Naive thymus-derived CD4-positive, alpha-beta T cell (primary cell): ENCODE measurements at regions not wholly inside any gene's neighbourhood (a gene's known extent, or its start where the extent isn't known, plus 50 kb on each side); places are given as distances from the start of the nearest gene placed in this dataset.

Experiments used
- ATAC-seq: fragments of 150-1000 bp; cut with Tn5 transposase; 2 replicates; pipeline ENCODE4 v1.10.0; 2021; ENCODE audit warnings: mild to moderate bottlenecking, moderate library complexity
- CTCF ChIA-PET: fragments of 350-600 bp; sonication (Branson Sonifier 250); formaldehyde crosslinking; loops from one replicate; lab custom pipeline; 2021; ENCODE audit warnings: antibody characterized with exemption; lab: Charles Lee
- POLR2A ChIA-PET: fragments of 350-600 bp; sonication (Branson Sonifier 250); formaldehyde crosslinking; loops from one replicate; lab custom pipeline; 2021; ENCODE audit warnings: antibody characterized with exemption, inconsistent platforms; lab: Charles Lee
- DNase-seq, 9 donors: peaks; one replicate each; pipeline versions ENCODE4 v3.0.0 to v3.0.0-alpha.2; 2020 to 2022; ENCODE audit warnings: mixed read lengths in 1 of 9
- H3K27ac ChIP-seq: one replicate; pipeline ENCODE4 v1.7.0; 2013; ENCODE audit warnings: mild to moderate bottlenecking, low read depth, low read length, moderate library complexity
- H3K27me3 ChIP-seq, 2 donors: one replicate each; pipeline ENCODE4 v1.7.0; 2013; ENCODE audit warnings: low read length in 2 of 2, mild to moderate bottlenecking in 2 of 2, moderate library complexity in 2 of 2; ENCODE audit not compliant: control insufficient read depth in 2 of 2, insufficient read depth in 2 of 2
- H3K36me3 ChIP-seq, 3 experiments: 1 replicate in 2 of 3; 2 replicates in 1 of 3; pipeline ENCODE4 v1.7.0; 2013; ENCODE audit warnings: low read length in 3 of 3, mild to moderate bottlenecking in 3 of 3, moderate library complexity in 1 of 3; ENCODE audit not compliant: insufficient read depth in 3 of 3, control insufficient read depth in 2 of 3
- H3K4me1 ChIP-seq, 2 donors: one replicate each; pipeline ENCODE4 v1.7.0; 2013; ENCODE audit warnings: low read length in 2 of 2, mild to moderate bottlenecking in 2 of 2, moderate library complexity in 1 of 2; ENCODE audit not compliant: control insufficient read depth in 2 of 2, insufficient read depth in 2 of 2
- H3K4me3 ChIP-seq: 2 replicates; pipeline ENCODE4 v1.7.0; 2013; ENCODE audit warnings: mild to moderate bottlenecking, low read length
- H3K9me3 ChIP-seq, 3 experiments: 1 replicate in 2 of 3; 2 replicates in 1 of 3; pipeline ENCODE4 v1.7.0; 2013; ENCODE audit warnings: low read length in 3 of 3; ENCODE audit not compliant: control insufficient read depth in 2 of 3
- H3K27ac Mint-ChIP-seq, 9 donors: one replicate each; pipeline ENCODE4 v1.8.0; 2020 to 2022; ENCODE audit warnings: mixed read lengths in 9 of 9, mild to moderate bottlenecking in 8 of 9, moderate library complexity in 5 of 9, inconsistent platforms in 2 of 9
- H3K27me3 Mint-ChIP-seq, 5 donors: one replicate each; pipeline ENCODE4 v1.8.0; 2021 to 2022; ENCODE audit warnings: mixed read lengths in 5 of 5, mild to moderate bottlenecking in 1 of 5
- H3K36me3 Mint-ChIP-seq, 5 donors: one replicate each; pipeline ENCODE4 v1.8.0; 2020 to 2022; ENCODE audit warnings: mixed read lengths in 5 of 5, mild to moderate bottlenecking in 3 of 5, inconsistent platforms in 1 of 5
- H3K4me1 Mint-ChIP-seq, 7 donors: one replicate each; pipeline ENCODE4 v1.8.0; 2020 to 2022; ENCODE audit warnings: mixed read lengths in 7 of 7, mild to moderate bottlenecking in 3 of 7, inconsistent platforms in 1 of 7
- H3K4me3 Mint-ChIP-seq, 10 donors: one replicate each; pipeline ENCODE4 v1.8.0; 2020 to 2022; ENCODE audit warnings: mild to moderate bottlenecking in 10 of 10, mixed read lengths in 10 of 10, moderate library complexity in 6 of 10, inconsistent platforms in 2 of 10
- H3K9me3 Mint-ChIP-seq, 11 donors: one replicate each; pipeline ENCODE4 v1.8.0; 2020 to 2022; ENCODE audit warnings: mixed read lengths in 11 of 11, mild to moderate bottlenecking in 4 of 11, inconsistent platforms in 1 of 11, moderate library complexity in 1 of 11
- intact Hi-C, 2 donors: fragments of 100-400 bp; cut with micrococcal nuclease; formaldehyde crosslinking; loops; one replicate each; pipeline ENCODE4 v1.15.1; 2023

DNA sequence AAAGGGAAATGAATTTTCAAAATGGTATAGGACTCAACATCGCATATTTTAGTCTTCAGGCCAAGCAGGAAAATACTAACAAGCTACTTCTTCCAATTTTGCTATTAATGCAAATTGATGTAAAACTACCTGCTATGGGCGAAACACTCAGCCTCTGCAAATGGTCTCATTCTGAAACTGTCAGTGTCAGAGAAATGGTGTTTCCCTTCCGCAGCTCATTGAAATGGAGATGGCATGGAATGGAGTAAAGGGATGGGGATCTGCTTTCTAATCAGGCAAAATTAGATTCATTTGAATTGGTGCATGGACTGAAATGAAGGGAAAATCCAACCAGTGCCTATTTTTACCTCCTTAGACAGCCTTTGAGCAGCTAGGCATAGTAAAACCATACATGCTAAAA is 80.4 kb upstream of the EEA1 start:
- ChIA-PET CTCF (no interaction called here), POLR2A (interaction anchor here (1.1 kb wide), 1 partner anchor 281 kb away, joined by 3 read pairs; no protein-coding TSS in a partner anchor)
- H3K27ac ChIP-seq, result no peak overlapping the region

DNA sequence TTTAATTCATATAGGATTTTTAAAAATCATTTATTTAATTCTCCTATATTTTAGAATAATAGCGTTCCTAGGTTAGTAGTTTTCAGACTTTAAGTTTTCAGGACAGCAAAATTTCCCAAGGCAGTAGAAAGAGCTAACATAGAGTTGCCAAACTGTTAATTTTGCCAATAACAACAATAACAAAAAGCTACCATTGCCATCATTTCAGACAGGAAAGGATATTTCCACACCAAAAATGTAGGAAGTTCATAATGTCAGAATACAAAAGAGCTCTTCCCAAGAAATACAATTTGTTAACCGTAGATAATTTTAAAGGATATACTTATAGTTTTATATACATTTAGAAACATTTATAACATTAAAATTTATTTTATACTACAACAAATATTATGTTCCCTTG is 81.4 kb upstream of the EEA1 start:
- H3K27ac ChIP-seq, result no peak overlapping the region
- no peak for ATAC-seq
- POLR2A ChIA-PET, result interaction anchor here (1.1 kb wide), 1 partner anchor 280 kb away, joined by 3 read pairs; no protein-coding TSS in a partner anchor
- H3K4me1 ChIP-seq, result no peaks in the 10 kb centered on the region
- DNase-seq, result no peak
- H3K4me3 Mint-ChIP-seq, result no peak overlapping the region
- no peaks in the 10 kb centered on the region for H3K9me3 Mint-ChIP-seq
- H3K4me1 Mint-ChIP-seq, result peaks cover 0 to 5% (median 0%) of the 10 kb centered on the region in 7 donors
- H3K9me3 ChIP-seq, result no peaks in the 10 kb centered on the region
- no peaks in the 10 kb centered on the region for H3K27me3 ChIP-seq
- no peaks in the 10 kb centered on the region for H3K36me3 ChIP-seq
- CTCF ChIA-PET, result no interaction called here
- H3K4me3 ChIP-seq, result no peak overlapping the region
- intact Hi-C loops, result no loop called here
- H3K27ac Mint-ChIP-seq, result no peak overlapping the region
- no peaks in the 10 kb centered on the region for H3K36me3 Mint-ChIP-seq
- peaks cover 0 to 3% (median 0%) of the 10 kb centered on the region in 5 donors for H3K27me3 Mint-ChIP-seq

More for the DNA sequence above, 80.4 kb upstream of the EEA1 start:
- Histone ChIP-seq H3K27me3 (no peaks in the 10 kb centered on the region), H3K9me3 (no peaks in the 10 kb centered on the region), H3K4me1 (no peaks in the 10 kb centered on the region), H3K36me3 (no peaks in the 10 kb centered on the region), H3K4me3 (no peak overlapping the region)
- Mint-ChIP-seq H3K36me3 (no peaks in the 10 kb centered on the region), H3K4me1 (peaks cover 0 to 7% (median 0%) of the 10 kb centered on the region in 7 donors), H3K27me3 (peaks cover 0 to 3% (median 0%) of the 10 kb centered on the region in 5 donors), H3K27ac (no peak overlapping the region), H3K9me3 (no peaks in the 10 kb centered on the region), H3K4me3 (no peak overlapping the region)
- intact Hi-C loops, result no loop called here
- DNase-seq (no peak), ATAC-seq (no peak)

DNA sequence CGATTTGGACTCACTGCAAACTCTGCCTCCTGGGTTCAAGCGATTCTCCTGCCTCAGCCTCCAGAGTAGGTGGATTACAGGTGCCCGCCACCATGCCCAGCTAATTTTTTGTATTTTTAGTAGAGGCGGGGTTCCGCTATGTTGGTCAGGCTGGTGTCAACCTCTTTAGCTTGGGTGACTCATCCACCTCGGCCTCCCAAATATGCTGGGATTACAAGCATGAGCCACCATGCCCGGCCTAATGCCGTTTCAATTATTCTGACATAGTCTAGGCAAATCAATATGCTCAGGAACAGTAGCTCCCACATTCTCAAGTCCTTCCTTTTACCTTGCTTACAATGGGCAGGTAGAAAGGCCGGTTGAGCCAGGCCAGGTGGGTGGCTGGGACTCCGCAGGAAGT is 82.0 kb upstream of the EEA1 start:
- Histone ChIP-seq H3K36me3 (no peaks in the 10 kb centered on the region), H3K27me3 (no peaks in the 10 kb centered on the region), H3K27ac (no peak overlapping the region), H3K4me3 (no peak overlapping the region), H3K9me3 (no peaks in the 10 kb centered on the region), H3K4me1 (no peaks in the 10 kb centered on the region)
- no peak for DNase-seq
- intact Hi-C loops, result no loop called here
- ChIA-PET POLR2A (no interaction called here), CTCF (no interaction called here)
- Mint-ChIP-seq H3K27me3 (peaks cover 0 to 3% (median 0%) of the 10 kb centered on the region in 5 donors), H3K36me3 (no peaks in the 10 kb centered on the region), H3K4me3 (no peak overlapping the region), H3K9me3 (no peaks in the 10 kb centered on the region), H3K27ac (no peak overlapping the region), H3K4me1 (peaks cover 0 to 5% (median 0%) of the 10 kb centered on the region in 7 donors)
- ATAC-seq, result no peak

DNA sequence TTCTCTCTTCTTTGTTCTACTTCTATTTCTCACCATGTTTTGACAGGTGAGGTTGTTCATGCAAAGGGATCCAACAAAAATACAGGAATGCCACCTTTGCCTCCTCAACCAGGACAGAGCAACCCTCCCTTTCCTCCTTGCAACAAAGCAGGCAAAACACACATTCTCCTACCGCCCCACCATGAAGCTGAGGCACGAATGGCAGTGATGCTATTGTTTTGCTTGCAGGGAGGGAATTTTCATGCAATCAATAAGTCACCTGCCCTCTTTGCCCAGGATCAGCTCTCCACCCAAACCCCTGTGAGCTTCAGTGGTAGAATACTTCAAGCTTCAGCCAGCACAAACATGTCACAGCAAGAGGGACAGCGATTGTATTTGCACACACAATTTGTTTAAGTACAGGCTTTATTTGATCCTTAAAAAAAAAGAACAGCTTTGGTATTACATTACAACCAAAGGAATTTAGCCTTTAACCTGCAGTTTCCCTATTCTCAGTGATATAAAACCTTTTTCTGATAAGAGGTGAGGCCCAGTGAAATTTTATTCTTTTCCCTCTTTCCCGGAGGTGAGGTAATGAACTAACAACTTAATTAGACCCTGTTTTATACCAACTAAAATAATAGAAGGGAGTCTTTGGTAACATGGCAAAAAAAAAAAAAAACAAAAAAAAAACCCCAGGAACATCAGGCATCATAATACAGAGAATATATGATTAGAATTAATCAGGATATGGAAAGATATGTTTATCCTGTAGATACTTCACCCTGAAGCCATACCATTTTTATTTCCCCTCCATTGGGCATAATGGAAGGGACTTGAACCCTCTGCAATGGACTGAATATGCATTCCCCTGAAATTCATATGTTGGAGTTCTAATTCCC is 87.0 kb upstream of the EEA1 start:
- no peak overlapping the region for H3K4me3 ChIP-seq
- no peak overlapping the region for H3K27ac ChIP-seq
- Mint-ChIP-seq H3K4me3 (no peak overlapping the region), H3K4me1 (peaks cover 0 to 5% (median 0%) of the 10 kb centered on the region in 7 donors), H3K27me3 (peaks cover 0 to 3% (median 0%) of the 10 kb centered on the region in 5 donors), H3K36me3 (no peaks in the 10 kb centered on the region), H3K27ac (no peak overlapping the region), H3K9me3 (no peaks in the 10 kb centered on the region)
- intact Hi-C loops, result no loop called here
- DNase-seq, result no peak
- H3K9me3 ChIP-seq, result no peaks in the 10 kb centered on the region
- no peaks in the 10 kb centered on the region for H3K27me3 ChIP-seq
- no peaks in the 10 kb centered on the region for H3K4me1 ChIP-seq
- ATAC-seq, result no peak
- POLR2A ChIA-PET, result no interaction called here
- H3K36me3 ChIP-seq, result no peaks in the 10 kb centered on the region
- CTCF ChIA-PET, result no interaction called here

DNA sequence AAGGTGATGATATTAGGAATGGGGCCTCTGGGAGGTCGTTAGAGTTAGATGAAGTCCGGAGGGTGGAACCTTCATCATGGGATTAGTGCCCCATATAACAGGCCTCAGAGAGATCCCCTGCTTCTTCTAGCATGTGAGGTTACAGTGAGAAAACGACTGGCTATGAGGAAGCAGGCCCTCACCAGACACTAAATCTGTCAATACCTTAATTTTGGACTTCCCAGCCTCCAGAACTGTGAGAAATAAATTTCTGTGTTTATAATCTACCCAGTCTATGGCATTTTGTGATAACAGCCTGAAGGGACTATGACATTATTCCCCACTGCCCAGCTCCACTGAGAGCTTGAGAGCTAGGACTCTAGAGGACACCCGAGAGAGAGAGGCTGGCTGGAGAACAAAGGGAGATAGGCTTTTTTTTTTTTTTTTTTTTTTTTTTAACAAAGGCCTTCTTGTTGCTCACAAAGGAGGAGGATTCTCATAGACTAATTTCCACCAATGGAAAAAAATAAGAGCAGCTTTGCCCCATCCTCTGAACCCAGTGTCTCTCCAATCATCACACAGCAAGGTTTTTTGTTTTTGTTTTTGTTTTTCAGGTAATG is 87.8 kb upstream of the EEA1 start:
- Mint-ChIP-seq H3K4me1 (peaks cover 0 to 5% (median 0%) of the 10 kb centered on the region in 7 donors), H3K27me3 (peaks cover 0 to 7% (median 0%) of the 10 kb centered on the region in 5 donors), H3K36me3 (no peaks in the 10 kb centered on the region), H3K9me3 (no peaks in the 10 kb centered on the region), H3K4me3 (no peak overlapping the region), H3K27ac (no peak overlapping the region)
- ChIA-PET CTCF (no interaction called here), POLR2A (no interaction called here)
- H3K27me3 ChIP-seq, result no peaks in the 10 kb centered on the region
- H3K4me1 ChIP-seq, result no peaks in the 10 kb centered on the region
- H3K9me3 ChIP-seq, result no peaks in the 10 kb centered on the region
- intact Hi-C loops, result no loop called here
- no peak overlapping the region for H3K4me3 ChIP-seq
- H3K36me3 ChIP-seq, result no peaks in the 10 kb centered on the region
- H3K27ac ChIP-seq, result no peak overlapping the region
- DNase-seq (no peak), ATAC-seq (no peak)

DNA sequence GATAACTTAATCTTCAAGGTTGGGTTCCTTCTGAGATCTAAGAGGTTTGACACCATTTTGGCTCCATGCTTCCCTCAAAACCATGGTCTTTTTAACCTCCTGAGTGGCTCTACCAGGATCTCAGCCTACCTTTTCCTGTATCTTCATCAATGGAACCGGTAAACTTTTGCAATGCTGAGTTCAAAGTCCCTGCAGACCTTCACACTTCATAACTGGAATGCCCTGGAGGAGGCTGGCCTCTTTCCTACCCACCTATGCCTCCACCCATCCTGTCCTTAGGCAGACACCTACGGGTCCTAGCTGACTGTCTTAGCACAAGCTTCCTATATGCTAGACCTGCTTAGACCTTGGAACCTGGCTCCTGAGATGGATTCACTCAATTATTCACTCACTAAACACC is 89.5 kb upstream of the EEA1 start:
- Histone ChIP-seq H3K4me1 (no peaks in the 10 kb centered on the region), H3K9me3 (no peaks in the 10 kb centered on the region), H3K27me3 (no peaks in the 10 kb centered on the region), H3K27ac (no peak overlapping the region), H3K36me3 (no peaks in the 10 kb centered on the region), H3K4me3 (no peak overlapping the region)
- intact Hi-C loops, result no loop called here
- ChIA-PET POLR2A (no interaction called here), CTCF (interaction anchor here (1.0 kb wide), 1 partner anchor 10 kb away, joined by 3 read pairs; no protein-coding TSS in a partner anchor)
- Mint-ChIP-seq H3K36me3 (no peaks in the 10 kb centered on the region), H3K4me1 (peaks cover 0 to 5% (median 0%) of the 10 kb centered on the region in 7 donors), H3K4me3 (no peak overlapping the region), H3K27ac (no peak overlapping the region), H3K9me3 (no peaks in the 10 kb centered on the region), H3K27me3 (peaks cover 0 to 7% (median 0%) of the 10 kb centered on the region in 5 donors)
- ATAC-seq (no peak), DNase-seq (no peak)
